ENCODE measurements at regions not wholly inside any gene's neighbourhood (a gene's known extent, or its start where the extent isn't known, plus 50 kb on each side); places are given as distances from the start of the nearest gene placed in this dataset.

GRCh38 chr9:17864951-17865350, 286.1 kb downstream of the SH3GL2 start:
- TF ChIP-seq CTCF (IDR thresholded peaks at IDR 0.05; ENCODE audit: low read depth, low read length, poor library complexity, severe bottlenecking) (no peak), EZH2phosphoT487 (IDR thresholded peaks at IDR 0.05; ENCODE audit: borderline replicate concordance, low read length) (no peak)

Measured in DOHH2 (cell line).